Caco-2 (cell line): ENCODE measurements at regions not wholly inside any gene's neighbourhood (a gene's known extent, or its start where the extent isn't known, plus 50 kb on each side); places are given as distances from the start of the nearest gene placed in this dataset.

Source experiments
- BruUV-seq: library from RNA; stranded (reverse); fragments of 400-500 nt; replicated peaks from 2 replicates; lab custom pipeline; 2021; lab: Mats Ljungman, UMichigan
- CTCF ChIA-PET: fragments of 300-600 bp; sonication (Branson Sonifier 250); formaldehyde crosslinking; loops from one replicate; lab custom pipeline; 2022; ENCODE audit warnings: antibody characterized with exemption; lab: Charles Lee
- POLR2A ChIA-PET: fragments of 300-600 bp; sonication (Branson Sonifier 250); formaldehyde crosslinking; loops from one replicate; lab custom pipeline; 2022; ENCODE audit warnings: antibody characterized with exemption; lab: Charles Lee
- DNase-seq, 2 experiments: peaks; one replicate each; pipeline versions ENCODE4 v3.0.0 to v3.0.0-alpha.2; 2020 to 2022
- H3K27me3 ChIP-seq: replicated peaks from 2 replicates; pipeline ENCODE4 v1.6.0; 2011; ENCODE audit warnings: low read length; ENCODE audit not compliant: control insufficient read depth, insufficient read depth
- H3K36me3 ChIP-seq: 2 replicates; pipeline ENCODE4 v1.5.1; 2011; ENCODE audit warnings: low read length; ENCODE audit not compliant: control insufficient read depth, insufficient read depth
- H3K4me1 ChIP-seq: fragments of 250-450 bp; sonication (Bioruptor Pico); 2 replicates; pipeline ENCODE4 v1.5.1; 2020; ENCODE audit warnings: mild to moderate bottlenecking
- H3K4me3 ChIP-seq: 2 replicates; pipeline ENCODE4 v1.5.1; 2011; ENCODE audit warnings: low read depth, mild to moderate bottlenecking, control low read depth, low read length
- H3K9me3 ChIP-seq: fragments of 250-450 bp; sonication (Bioruptor Pico); 2 replicates; pipeline ENCODE4 v1.5.1; 2020; ENCODE audit warnings: mild to moderate bottlenecking, moderate library complexity
- H3K27ac Mint-ChIP-seq: one replicate; pipeline ENCODE4 v1.8.0; 2022; ENCODE audit warnings: mixed read lengths; ENCODE audit not compliant: unreplicated experiment
- H3K27me3 Mint-ChIP-seq: one replicate; pipeline ENCODE4 v1.8.0; 2022; ENCODE audit warnings: mixed read lengths; ENCODE audit not compliant: insufficient read depth, unreplicated experiment
- H3K36me3 Mint-ChIP-seq: one replicate; pipeline ENCODE4 v1.8.0; 2022; ENCODE audit warnings: mild to moderate bottlenecking, mixed read lengths; ENCODE audit not compliant: insufficient read depth, unreplicated experiment
- H3K4me1 Mint-ChIP-seq: one replicate; pipeline ENCODE4 v1.8.0; 2022; ENCODE audit warnings: low read depth, mixed read lengths; ENCODE audit not compliant: unreplicated experiment
- H3K4me3 Mint-ChIP-seq: one replicate; pipeline ENCODE4 v1.8.0; 2022; ENCODE audit warnings: mild to moderate bottlenecking, moderate library complexity, mixed read lengths; ENCODE audit not compliant: unreplicated experiment
- H3K9me3 Mint-ChIP-seq: one replicate; pipeline ENCODE4 v1.8.0; 2022; ENCODE audit warnings: mixed read lengths; ENCODE audit not compliant: unreplicated experiment
- intact Hi-C: fragments of 100-400 bp; cut with micrococcal nuclease; formaldehyde crosslinking; loops from one replicate; pipeline ENCODE4 v1.10.0; 2022; ENCODE audit not compliant: unreplicated experiment
- TF ChIP-seq, protein P1 (sequence below), 2 experiments: fragments of 200-600 bp in 1 of 2; IDR thresholded peaks; 1 replicate in 1 of 2; 2 replicates in 1 of 2; pipeline versions ENCODE4 v1.5.1 to v1.8.0; 2011 to 2022; ENCODE audit warnings: antibody characterized with exemption in 1 of 2, control low read depth in 1 of 2, inconsistent platforms in 1 of 2, low read depth in 1 of 2, low read length in 1 of 2, mild to moderate bottlenecking in 1 of 2, moderate library complexity in 1 of 2; ENCODE audit not compliant: insufficient read depth in 1 of 2, severe bottlenecking in 1 of 2, unreplicated experiment in 1 of 2

DNA sequence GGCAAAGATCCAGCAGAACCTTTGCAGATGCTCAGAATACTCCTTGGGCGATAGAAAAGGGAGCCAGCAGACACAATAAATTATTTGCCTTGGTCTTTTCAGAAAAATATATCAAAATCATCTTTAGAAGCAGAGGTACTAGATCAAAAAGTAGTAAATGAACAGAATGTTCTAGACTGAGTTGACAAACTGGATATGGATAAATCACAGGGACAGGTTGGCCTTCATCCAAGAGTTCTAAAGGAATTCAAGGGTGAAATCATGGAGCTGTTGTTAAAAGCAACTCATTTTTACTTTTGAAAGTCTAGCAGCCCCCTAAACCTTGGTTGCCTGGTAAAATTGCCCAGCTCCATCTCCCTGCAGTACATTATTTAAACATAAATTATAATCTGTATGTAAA, 99.1 kb downstream of the PLCE1 start:
- Histone ChIP-seq H3K4me3 (no peak overlapping the region), H3K27me3 (no peaks in the 10 kb centered on the region), H3K36me3 (no peaks in the 10 kb centered on the region), H3K4me1 (no peaks in the 10 kb centered on the region), H3K9me3 (no peaks in the 10 kb centered on the region)
- POLR2A ChIA-PET, result no interaction called here
- H3K9me3 Mint-ChIP-seq, result no peaks in the 10 kb centered on the region
- peaks cover 5% of the 10 kb centered on the region for H3K4me1 Mint-ChIP-seq
- no TSS peak for BruUV-seq
- H3K27me3 Mint-ChIP-seq, result no peaks in the 10 kb centered on the region
- no peaks in the 10 kb centered on the region for H3K36me3 Mint-ChIP-seq
- TF ChIP-seq, protein P1, sequence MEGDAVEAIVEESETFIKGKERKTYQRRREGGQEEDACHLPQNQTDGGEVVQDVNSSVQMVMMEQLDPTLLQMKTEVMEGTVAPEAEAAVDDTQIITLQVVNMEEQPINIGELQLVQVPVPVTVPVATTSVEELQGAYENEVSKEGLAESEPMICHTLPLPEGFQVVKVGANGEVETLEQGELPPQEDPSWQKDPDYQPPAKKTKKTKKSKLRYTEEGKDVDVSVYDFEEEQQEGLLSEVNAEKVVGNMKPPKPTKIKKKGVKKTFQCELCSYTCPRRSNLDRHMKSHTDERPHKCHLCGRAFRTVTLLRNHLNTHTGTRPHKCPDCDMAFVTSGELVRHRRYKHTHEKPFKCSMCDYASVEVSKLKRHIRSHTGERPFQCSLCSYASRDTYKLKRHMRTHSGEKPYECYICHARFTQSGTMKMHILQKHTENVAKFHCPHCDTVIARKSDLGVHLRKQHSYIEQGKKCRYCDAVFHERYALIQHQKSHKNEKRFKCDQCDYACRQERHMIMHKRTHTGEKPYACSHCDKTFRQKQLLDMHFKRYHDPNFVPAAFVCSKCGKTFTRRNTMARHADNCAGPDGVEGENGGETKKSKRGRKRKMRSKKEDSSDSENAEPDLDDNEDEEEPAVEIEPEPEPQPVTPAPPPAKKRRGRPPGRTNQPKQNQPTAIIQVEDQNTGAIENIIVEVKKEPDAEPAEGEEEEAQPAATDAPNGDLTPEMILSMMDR (IDR thresholded peaks at IDR 0.05; ENCODE audit: insufficient read depth in 1 of 2, low read depth in 1 of 2, low read length in 1 of 2, severe bottlenecking in 1 of 2, unreplicated experiment in 1 of 2), result no peak
- no peak overlapping the region for H3K27ac Mint-ChIP-seq
- intact Hi-C loops, result no loop called here
- CTCF ChIA-PET, result no interaction called here
- no peak overlapping the region for H3K4me3 Mint-ChIP-seq
- no peak for DNase-seq

DNA sequence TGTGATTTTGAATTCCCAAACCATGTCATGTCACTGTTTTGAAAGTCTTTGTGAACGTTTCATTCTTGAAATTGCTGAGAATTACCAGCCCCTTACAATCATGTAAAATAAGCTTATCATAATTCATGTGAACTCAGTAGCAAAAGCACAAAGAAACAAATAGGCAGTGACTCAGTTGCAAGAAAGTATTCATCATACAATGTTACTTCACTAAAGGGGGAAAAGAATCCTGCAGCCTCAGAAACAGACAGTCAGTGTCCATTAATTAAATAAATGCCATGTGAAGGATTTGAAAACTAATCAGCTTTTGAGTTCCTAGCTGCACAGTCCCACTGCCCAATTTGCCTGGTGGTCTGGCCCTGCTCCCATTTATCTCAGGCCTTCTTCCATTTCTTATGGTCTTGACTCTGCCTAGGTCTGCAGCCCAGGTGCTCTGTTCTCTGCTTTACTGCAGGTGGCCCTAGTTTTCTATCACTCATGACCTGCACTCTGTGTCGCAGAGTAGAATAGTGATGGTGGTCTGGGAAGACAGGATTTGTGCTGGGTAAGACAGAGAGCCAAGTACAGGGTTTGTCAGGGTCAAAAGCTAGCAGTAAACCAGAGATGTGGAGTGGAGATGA, 99.7 kb downstream of the PLCE1 start:
- Histone ChIP-seq H3K27me3 (no peaks in the 10 kb centered on the region), H3K36me3 (no peaks in the 10 kb centered on the region), H3K4me3 (no peak overlapping the region), H3K4me1 (no peaks in the 10 kb centered on the region), H3K9me3 (no peaks in the 10 kb centered on the region)
- no peak for DNase-seq
- CTCF ChIA-PET, result no interaction called here
- no peaks in the 10 kb centered on the region for H3K27me3 Mint-ChIP-seq
- no peak overlapping the region for H3K27ac Mint-ChIP-seq
- TF ChIP-seq, protein P1 (IDR thresholded peaks at IDR 0.05; ENCODE audit: insufficient read depth in 1 of 2, low read depth in 1 of 2, low read length in 1 of 2, severe bottlenecking in 1 of 2, unreplicated experiment in 1 of 2), result no peak
- no peaks in the 10 kb centered on the region for H3K9me3 Mint-ChIP-seq
- no peaks in the 10 kb centered on the region for H3K36me3 Mint-ChIP-seq
- no TSS peak for BruUV-seq
- intact Hi-C loops, result no loop called here
- no peak overlapping the region for H3K4me3 Mint-ChIP-seq
- peaks cover under 1% of the 10 kb centered on the region for H3K4me1 Mint-ChIP-seq
- POLR2A ChIA-PET, result no interaction called here

DNA sequence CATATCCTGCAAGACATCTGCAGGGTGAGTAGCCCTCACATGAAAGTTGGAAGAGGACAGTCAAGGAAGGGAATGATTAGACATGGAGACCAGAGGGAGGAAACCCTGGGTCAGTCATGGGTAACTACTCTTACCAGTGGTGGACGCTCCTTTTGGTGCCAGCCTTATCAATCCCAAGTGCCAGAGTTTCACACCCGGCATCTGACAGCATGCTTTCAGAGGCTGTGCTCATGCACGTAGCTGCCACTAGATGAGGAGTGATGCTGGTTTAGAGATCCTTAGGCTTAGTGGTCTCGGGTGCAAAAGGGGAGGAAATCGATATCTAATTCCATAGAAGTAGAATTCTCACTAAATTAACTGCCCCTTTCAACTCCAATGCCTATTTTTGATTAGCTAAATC, 100.8 kb downstream of the PLCE1 start:
- CTCF ChIA-PET, result no interaction called here
- intact Hi-C loops, result no loop called here
- no TSS peak for BruUV-seq
- TF ChIP-seq, protein P1 (IDR thresholded peaks at IDR 0.05; ENCODE audit: insufficient read depth in 1 of 2, low read depth in 1 of 2, low read length in 1 of 2, severe bottlenecking in 1 of 2, unreplicated experiment in 1 of 2), result no peak
- no peak overlapping the region for H3K4me3 Mint-ChIP-seq
- no peak overlapping the region for H3K27ac Mint-ChIP-seq
- Histone ChIP-seq H3K4me3 (no peak overlapping the region), H3K36me3 (no peaks in the 10 kb centered on the region), H3K4me1 (no peaks in the 10 kb centered on the region), H3K9me3 (no peaks in the 10 kb centered on the region), H3K27me3 (no peaks in the 10 kb centered on the region)
- no peaks in the 10 kb centered on the region for H3K27me3 Mint-ChIP-seq
- no peaks in the 10 kb centered on the region for H3K9me3 Mint-ChIP-seq
- DNase-seq, result no peak
- POLR2A ChIA-PET, result no interaction called here
- no peaks in the 10 kb centered on the region for H3K36me3 Mint-ChIP-seq
- no peaks in the 10 kb centered on the region for H3K4me1 Mint-ChIP-seq
